ENCODE measurements at regions not wholly inside any gene's neighbourhood (a gene's known extent, or its start where the extent isn't known, plus 50 kb on each side); places are given as distances from the start of the nearest gene placed in this dataset.
A peak's percentile ranks its signal among the peaks of the same experiment; 100 is the strongest.

GRCh38 chr5:39495227-39495626 lies 70.4 kb upstream of the DAB2 start:
- peak; percentile 47 for DNase-seq (ENCODE audit: low read depth)
- TF ChIP-seq CTCF (conservative IDR thresholded peaks at IDR 0.05; ENCODE audit: low read depth, low read length), result no peak
- no peak overlapping the region for H3K4me3 ChIP-seq (ENCODE audit: low read depth, low read length)

DNA sequence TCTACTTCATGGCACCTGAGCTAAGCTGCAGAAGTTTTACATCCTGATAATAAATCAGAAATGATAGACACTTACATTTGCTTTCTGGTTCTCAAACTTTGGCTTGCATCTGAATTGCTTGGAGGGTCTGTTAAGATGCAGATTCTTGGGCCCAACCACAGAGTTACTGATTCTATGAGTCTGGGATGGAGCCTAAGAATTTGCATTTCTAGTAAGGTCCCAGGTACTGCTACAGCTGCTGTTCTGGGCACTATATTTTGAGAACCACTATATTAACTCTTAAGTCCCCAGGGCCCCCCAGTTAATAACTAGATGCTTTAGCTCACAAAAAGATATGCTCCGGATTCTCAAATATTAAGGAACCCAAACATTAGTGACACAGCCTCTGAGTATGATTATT lies 69.8 kb upstream of the DAB2 start:
- no peak for TF ChIP-seq CTCF (conservative IDR thresholded peaks at IDR 0.05; ENCODE audit: low read depth, low read length)
- DNase-seq (ENCODE audit: low read depth), result no peak

GRCh38 chr5:39494107-39494510 lies 69.3 kb upstream of the DAB2 start:
- no peak overlapping the region for H3K4me3 ChIP-seq (ENCODE audit: low read depth, low read length)
- TF ChIP-seq CTCF (conservative IDR thresholded peaks at IDR 0.05; ENCODE audit: low read depth, low read length), result no peak
- peak; percentile 88 for DNase-seq (ENCODE audit: low read depth)

More for the DNA sequence above, 69.8 kb upstream of the DAB2 start:
- H3K4me3 ChIP-seq (ENCODE audit: low read depth, low read length), result no peak overlapping the region

GRCh38 chr5:39491210-39491609 lies 66.4 kb upstream of the DAB2 start:
- no peak for TF ChIP-seq CTCF (conservative IDR thresholded peaks at IDR 0.05; ENCODE audit: low read depth, low read length)
- no peak overlapping the region for H3K4me3 ChIP-seq (ENCODE audit: low read depth, low read length)
- DNase-seq (ENCODE audit: low read depth), result no peak

DNA sequence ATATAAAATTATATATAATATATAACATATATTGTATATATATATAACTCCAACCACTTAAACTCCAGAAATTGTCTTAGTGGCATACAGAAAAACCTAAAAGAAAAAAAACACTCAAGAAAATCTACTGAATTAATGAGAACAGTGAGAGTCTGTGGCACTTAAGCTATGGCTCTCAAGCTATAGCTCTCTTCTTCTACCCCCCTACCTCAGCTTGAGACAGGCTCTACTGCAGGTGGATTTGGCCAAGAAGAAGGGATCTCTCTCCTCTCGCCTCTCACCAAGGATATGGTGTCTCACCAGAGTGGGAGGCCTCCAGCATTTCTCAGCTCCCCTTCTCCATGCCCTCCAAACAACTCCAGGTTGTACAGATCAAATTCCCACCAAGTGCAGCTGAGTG lies 64.5 kb upstream of the DAB2 start:
- DNase-seq (ENCODE audit: low read depth), result no peak
- H3K4me3 ChIP-seq (ENCODE audit: low read depth, low read length), result no peak overlapping the region
- TF ChIP-seq CTCF (conservative IDR thresholded peaks at IDR 0.05; ENCODE audit: low read depth, low read length), result no peak

DNA sequence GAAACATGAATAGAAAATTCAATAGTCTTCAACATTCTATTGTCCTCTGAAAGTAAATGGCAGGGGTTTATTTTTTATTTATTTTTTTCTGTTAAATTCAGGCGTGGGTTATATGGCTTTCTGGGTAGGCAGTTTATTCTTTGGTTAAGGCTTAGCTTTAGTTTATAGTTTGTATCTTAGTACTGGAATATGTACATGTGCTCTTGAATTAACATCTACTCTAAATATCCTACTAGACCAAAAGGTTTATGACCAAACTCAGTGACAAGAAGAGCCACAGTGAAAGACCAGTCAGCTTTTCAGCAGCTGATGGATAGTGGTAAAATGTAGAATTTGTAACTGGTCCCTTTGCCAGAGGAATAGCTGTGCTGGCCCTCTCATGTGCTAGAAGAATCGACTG lies 62.0 kb upstream of the DAB2 start:
- DNase-seq (ENCODE audit: low read depth), result no peak
- H3K4me3 ChIP-seq (ENCODE audit: low read depth, low read length), result no peak overlapping the region
- TF ChIP-seq CTCF (conservative IDR thresholded peaks at IDR 0.05; ENCODE audit: low read depth, low read length), result no peak

DNA sequence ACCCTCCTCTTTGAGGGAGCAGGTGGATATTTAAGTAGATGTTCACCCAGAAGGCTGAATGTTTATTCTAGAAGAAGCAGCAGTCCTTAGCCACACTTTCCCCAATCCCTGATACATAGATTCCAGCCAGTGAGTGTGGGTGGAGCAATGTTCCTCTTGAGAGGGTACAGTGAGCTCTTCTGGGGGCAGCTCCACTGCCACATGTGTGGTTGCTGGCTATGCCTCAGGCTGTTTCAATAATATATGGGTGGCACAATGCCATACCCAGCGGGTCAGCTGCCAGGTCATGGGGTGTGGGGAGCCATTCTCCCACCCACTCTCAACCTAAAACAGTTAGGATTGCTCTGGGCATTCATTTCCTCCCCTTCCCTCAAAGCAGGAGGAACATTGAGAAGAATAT lies 61.6 kb upstream of the DAB2 start:
- no peak for DNase-seq (ENCODE audit: low read depth)

More for the DNA sequence above, 61.6 kb upstream of the DAB2 start:
- H3K4me3 ChIP-seq (ENCODE audit: low read depth, low read length), result no peak overlapping the region
- TF ChIP-seq CTCF (conservative IDR thresholded peaks at IDR 0.05; ENCODE audit: low read depth, low read length), result no peak

Data from choroid plexus epithelial cell (primary cell).